Fibroblast of the aortic adventitia (primary cell): ENCODE measurements at regions not wholly inside any gene's neighbourhood (a gene's known extent, or its start where the extent isn't known, plus 50 kb on each side); places are given as distances from the start of the nearest gene placed in this dataset.
"Not testable (repeated sequence)": the region's sequence is repeated elsewhere in the genome, so short reads cannot be mapped to it uniquely, and the experiment has no call there.

Source experiments
- DNase-seq: peaks from one replicate; pipeline ENCODE4 v3.0.0-alpha.2; 2010; ENCODE audit warnings: low read depth
- H3K4me3 ChIP-seq: 2 replicates; pipeline ENCODE4 v1.5.1; 2011; ENCODE audit warnings: low read depth, mild to moderate bottlenecking, control low read depth, low read length, moderate library complexity
- TF ChIP-seq, protein P1 (sequence below): IDR thresholded peaks from 2 replicates; pipeline ENCODE4 v1.5.1; 2011; ENCODE audit warnings: mild to moderate bottlenecking, low read length, control low read depth, inconsistent platforms; ENCODE audit not compliant: insufficient read depth

GRCh38 chr2:222360997-222361396 lies 62.2 kb upstream of the PAX3 start:
- TF ChIP-seq, protein P1, sequence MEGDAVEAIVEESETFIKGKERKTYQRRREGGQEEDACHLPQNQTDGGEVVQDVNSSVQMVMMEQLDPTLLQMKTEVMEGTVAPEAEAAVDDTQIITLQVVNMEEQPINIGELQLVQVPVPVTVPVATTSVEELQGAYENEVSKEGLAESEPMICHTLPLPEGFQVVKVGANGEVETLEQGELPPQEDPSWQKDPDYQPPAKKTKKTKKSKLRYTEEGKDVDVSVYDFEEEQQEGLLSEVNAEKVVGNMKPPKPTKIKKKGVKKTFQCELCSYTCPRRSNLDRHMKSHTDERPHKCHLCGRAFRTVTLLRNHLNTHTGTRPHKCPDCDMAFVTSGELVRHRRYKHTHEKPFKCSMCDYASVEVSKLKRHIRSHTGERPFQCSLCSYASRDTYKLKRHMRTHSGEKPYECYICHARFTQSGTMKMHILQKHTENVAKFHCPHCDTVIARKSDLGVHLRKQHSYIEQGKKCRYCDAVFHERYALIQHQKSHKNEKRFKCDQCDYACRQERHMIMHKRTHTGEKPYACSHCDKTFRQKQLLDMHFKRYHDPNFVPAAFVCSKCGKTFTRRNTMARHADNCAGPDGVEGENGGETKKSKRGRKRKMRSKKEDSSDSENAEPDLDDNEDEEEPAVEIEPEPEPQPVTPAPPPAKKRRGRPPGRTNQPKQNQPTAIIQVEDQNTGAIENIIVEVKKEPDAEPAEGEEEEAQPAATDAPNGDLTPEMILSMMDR = no peak
- H3K4me3 ChIP-seq = no peak overlapping the region
- DNase-seq = no peak

GRCh38 chr2:222361787-222362186 lies 62.6 kb upstream of the SGPP2 start:
- no peak for DNase-seq
- TF ChIP-seq, protein P1 = no peak
- no peak overlapping the region for H3K4me3 ChIP-seq

- no peak overlapping the region for H3K4me3 ChIP-seq
- DNase-seq = peak; percentile 41
- TF ChIP-seq, protein P1 = no peak
Observed at GRCh38 chr2:222362336-222362735, 62.0 kb upstream of the SGPP2 start.

- peak; percentile 62 for DNase-seq
- TF ChIP-seq, protein P1 = no peak
- H3K4me3 ChIP-seq = no peak overlapping the region
Observed at GRCh38 chr2:222364285-222364895, 60.0 kb upstream of the SGPP2 start.

DNA sequence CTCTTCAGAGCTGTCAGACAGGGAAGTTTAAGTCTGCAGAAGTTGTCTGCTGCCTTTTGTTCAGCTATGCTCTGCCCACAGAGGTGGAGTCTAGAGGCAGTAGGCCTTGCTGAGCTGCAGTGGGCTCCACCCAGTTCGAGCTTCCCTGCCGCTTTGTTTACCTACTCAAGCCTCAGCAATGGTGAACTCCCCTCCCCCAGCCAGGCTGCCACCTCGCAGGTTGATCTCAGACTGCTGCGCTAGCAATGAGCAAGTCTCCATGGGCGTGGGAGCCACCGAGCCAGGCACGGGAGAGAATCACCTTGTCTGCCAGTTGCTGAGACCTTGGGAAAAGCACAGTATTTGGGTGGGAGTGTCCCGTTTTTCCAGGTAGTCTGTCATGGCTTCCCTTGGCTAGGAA lies 56.1 kb upstream of the SGPP2 start:
- H3K4me3 ChIP-seq, DNase-seq: not testable (repeated sequence)

GRCh38 chr2:222372993-222373392 lies 51.4 kb upstream of the SGPP2 start:
- no peak for DNase-seq
- TF ChIP-seq, protein P1 = no peak
- no peak overlapping the region for H3K4me3 ChIP-seq
